ENCODE measurements at regions not wholly inside any gene's neighbourhood (a gene's known extent, or its start where the extent isn't known, plus 50 kb on each side); places are given as distances from the start of the nearest gene placed in this dataset.
"Not testable (repeated sequence)": the region's sequence is repeated elsewhere in the genome, so short reads cannot be mapped to it uniquely, and the experiment has no call there.

DNA sequence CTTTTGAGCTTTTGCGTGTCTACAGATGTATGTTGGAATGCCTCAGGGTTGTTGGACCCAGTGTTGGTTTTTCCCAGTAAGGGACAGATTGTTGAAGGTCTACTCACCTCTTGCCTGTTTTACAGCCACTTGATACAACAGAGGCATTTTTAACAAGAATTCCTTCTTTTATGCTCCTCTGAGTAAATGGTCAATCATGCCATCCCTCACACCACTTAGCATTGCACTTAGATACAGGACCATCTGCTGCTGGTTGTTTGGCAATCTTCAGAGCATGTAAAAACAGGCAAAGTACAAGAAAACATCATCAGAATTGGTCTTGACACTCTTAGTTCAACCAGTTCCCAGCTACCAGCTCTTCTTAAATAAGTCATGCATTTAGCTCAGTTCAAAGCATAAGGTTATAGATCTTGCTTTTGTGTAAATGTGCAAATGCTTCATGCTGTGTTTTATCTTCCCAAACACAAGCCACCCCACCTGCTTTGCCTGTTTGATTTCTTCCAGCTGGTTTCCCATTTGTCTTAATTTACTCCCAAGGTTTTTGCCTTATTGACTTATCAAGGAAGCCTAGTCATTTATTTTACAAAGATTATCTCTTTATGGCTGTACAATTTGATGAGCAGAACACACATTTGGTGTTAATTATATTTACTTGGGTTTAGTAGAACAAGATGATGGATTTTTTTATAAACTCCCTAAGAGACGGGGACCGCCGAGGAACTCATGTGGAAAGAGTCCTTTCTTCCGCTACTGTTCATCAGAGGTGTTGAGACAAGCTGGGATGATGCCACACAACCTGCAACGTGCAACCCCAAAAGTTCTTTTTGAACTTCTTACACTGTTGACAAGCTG lies 136.6 kb downstream of the AHR start:
- peaks cover 13% of the 10 kb centered on the region for H3K4me1 Mint-ChIP-seq (ENCODE audit: insufficient read depth, unreplicated experiment)
- intact Hi-C loops (cut with micrococcal nuclease) = no loop called here
- CTCF ChIA-PET = interaction anchor here (0.7 to 1.5 kb wide), 5 partner anchors 9 to 211 kb away, joined by 3 to 5 read pairs (median 3); no protein-coding TSS in a partner anchor
- no peaks in the 10 kb centered on the region for H3K36me3 Mint-ChIP-seq (ENCODE audit: insufficient read depth, unreplicated experiment)
- no peaks in the 10 kb centered on the region for H3K27me3 Mint-ChIP-seq (ENCODE audit: insufficient read depth, unreplicated experiment)
- POLR2A ChIA-PET = no interaction called here
- no peak overlapping the region for H3K4me3 Mint-ChIP-seq (ENCODE audit: unreplicated experiment)
- BruUV-seq (replicated peaks) = no TSS peak
- no peaks in the 10 kb centered on the region for H3K9me3 Mint-ChIP-seq (ENCODE audit: unreplicated experiment)
- H3K27ac Mint-ChIP-seq (ENCODE audit: low read depth, unreplicated experiment) = no peak overlapping the region
- no peak for DNase-seq (ENCODE audit: unreplicated experiment)
- TF ChIP-seq CTCF (IDR thresholded peaks at IDR 0.05; ENCODE audit: unreplicated experiment) = no peak

DNA sequence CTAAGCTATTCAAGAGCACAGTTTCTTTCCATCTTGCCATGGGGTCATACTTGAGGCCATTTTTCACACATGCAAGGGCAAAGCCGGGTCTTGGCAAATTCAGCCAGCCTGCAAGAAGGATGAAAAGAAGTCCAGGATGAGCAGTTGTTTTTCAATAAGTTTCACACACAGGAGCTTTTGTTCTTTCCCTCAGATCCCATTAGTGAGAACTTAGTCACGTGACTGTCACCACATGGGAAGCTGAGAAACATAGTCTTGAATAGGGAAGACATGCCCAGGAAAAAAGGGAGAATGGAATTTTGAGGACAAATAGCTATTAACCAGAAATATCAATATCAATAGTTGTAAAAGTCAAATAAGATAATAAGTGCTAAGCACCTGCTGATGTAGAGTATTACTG lies 137.7 kb downstream of the AHR start:
- no peak for TF ChIP-seq CTCF (IDR thresholded peaks at IDR 0.05; ENCODE audit: unreplicated experiment)
- ChIA-PET POLR2A (interaction anchor here (1.5 kb wide), 1 partner anchor 18 kb away, joined by 3 read pairs; no protein-coding TSS in a partner anchor), CTCF (interaction anchor here (0.6 to 1.5 kb wide), 4 partner anchors 8 to 105 kb away, joined by 3 to 5 read pairs (median 3); no protein-coding TSS in a partner anchor)
- Mint-ChIP-seq H3K4me3 (ENCODE audit: unreplicated experiment) (no peak overlapping the region), H3K27me3 (ENCODE audit: insufficient read depth, unreplicated experiment) (no peaks in the 10 kb centered on the region), H3K9me3 (ENCODE audit: unreplicated experiment) (no peaks in the 10 kb centered on the region), H3K27ac (ENCODE audit: low read depth, unreplicated experiment) (no peak overlapping the region), H3K36me3 (ENCODE audit: insufficient read depth, unreplicated experiment) (no peaks in the 10 kb centered on the region), H3K4me1 (ENCODE audit: insufficient read depth, unreplicated experiment) (peaks cover 13% of the 10 kb centered on the region)
- intact Hi-C loops (cut with micrococcal nuclease) = no loop called here
- no TSS peak for BruUV-seq (replicated peaks)
- no peak for DNase-seq (ENCODE audit: unreplicated experiment)

GRCh38 chr7:17437586-17437985 lies 139.1 kb downstream of the AHR start:
- BruUV-seq (replicated peaks) = no TSS peak
- H3K36me3 Mint-ChIP-seq (ENCODE audit: insufficient read depth, unreplicated experiment) = no peaks in the 10 kb centered on the region
- intact Hi-C loops (cut with micrococcal nuclease) = no loop called here
- no peak overlapping the region for H3K27ac Mint-ChIP-seq (ENCODE audit: low read depth, unreplicated experiment)
- POLR2A ChIA-PET = no interaction called here
- CTCF ChIA-PET = interaction anchor here (0.6 kb wide), 1 partner anchor 20 kb away, joined by 6 read pairs; no protein-coding TSS in a partner anchor
- H3K4me1 Mint-ChIP-seq (ENCODE audit: insufficient read depth, unreplicated experiment) = peaks cover 13% of the 10 kb centered on the region
- TF ChIP-seq CTCF (IDR thresholded peaks at IDR 0.05; ENCODE audit: unreplicated experiment) = no peak
- no peak overlapping the region for H3K4me3 Mint-ChIP-seq (ENCODE audit: unreplicated experiment)
- DNase-seq (ENCODE audit: unreplicated experiment) = no peak
- no peaks in the 10 kb centered on the region for H3K9me3 Mint-ChIP-seq (ENCODE audit: unreplicated experiment)
- H3K27me3 Mint-ChIP-seq (ENCODE audit: insufficient read depth, unreplicated experiment) = no peaks in the 10 kb centered on the region

DNA sequence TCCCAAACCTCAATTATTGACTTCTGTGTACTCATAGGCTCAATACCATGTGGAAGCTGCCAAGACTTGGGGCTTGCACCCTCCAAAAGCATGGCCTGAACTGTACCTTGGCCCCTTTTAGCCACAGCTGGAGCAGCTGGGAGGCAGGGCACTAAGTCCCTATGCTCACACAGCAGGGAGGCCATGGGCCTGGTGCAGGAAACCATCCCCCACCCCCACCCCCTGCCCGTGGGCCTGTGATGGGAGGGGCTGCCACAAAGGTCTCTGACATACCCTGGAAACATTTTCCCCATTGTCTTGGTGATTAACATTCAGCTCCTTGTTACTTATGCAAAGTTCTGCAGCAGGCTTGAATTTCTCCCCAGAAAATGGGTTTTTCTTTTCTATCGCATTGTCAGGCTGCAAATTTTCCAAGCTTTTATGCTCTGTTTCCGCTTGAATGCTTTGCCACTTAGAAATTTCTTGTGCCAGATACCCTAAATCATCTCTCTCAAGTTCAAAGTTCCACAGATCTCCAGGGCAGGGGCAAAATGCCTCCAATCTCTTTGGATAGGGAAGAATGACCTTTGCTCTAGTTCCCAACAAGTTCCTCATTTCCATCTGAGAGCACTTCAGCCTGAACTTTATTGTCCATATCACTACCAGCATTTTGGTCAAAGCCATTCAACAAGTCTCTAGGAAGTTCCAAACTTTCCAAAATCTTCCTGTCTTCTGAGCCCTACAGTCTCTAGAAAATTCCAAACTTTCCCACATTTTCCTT lies 141.8 kb downstream of the AHR start:
- H3K36me3 Mint-ChIP-seq (ENCODE audit: insufficient read depth, unreplicated experiment); H3K4me3 Mint-ChIP-seq (ENCODE audit: unreplicated experiment); POLR2A ChIA-PET; intact Hi-C loops (cut with micrococcal nuclease); CTCF ChIA-PET; DNase-seq (ENCODE audit: unreplicated experiment); H3K27ac Mint-ChIP-seq (ENCODE audit: low read depth, unreplicated experiment); BruUV-seq (replicated peaks); H3K9me3 Mint-ChIP-seq (ENCODE audit: unreplicated experiment); H3K27me3 Mint-ChIP-seq (ENCODE audit: insufficient read depth, unreplicated experiment): not testable (repeated sequence)
- peaks cover 22% of the 10 kb centered on the region for H3K4me1 Mint-ChIP-seq (ENCODE audit: insufficient read depth, unreplicated experiment)
